Body of pancreas (tissue), 4 donors: ENCODE measurements at regions not wholly inside any gene's neighbourhood (a gene's known extent, or its start where the extent isn't known, plus 50 kb on each side); places are given as distances from the start of the nearest gene placed in this dataset.

Experiments used
- CTCF ChIP-seq, 7 experiments: fragments of 450-650 bp in 4 of 7; fragments of 200-600 bp in 3 of 7; sonication (generic) in 3 of 7; IDR thresholded peaks; one replicate each; pipeline ENCODE4 v1.5.1; 2016 to 2019; ENCODE audit warnings: antibody characterized with exemption in 7 of 7
- POLR2A ChIP-seq, 3 donors: fragments of 450-650 bp; IDR thresholded peaks; one replicate each; pipeline ENCODE4 v1.6.1; 2016; ENCODE audit warnings: antibody characterized with exemption in 3 of 3, mild to moderate bottlenecking in 2 of 3

GRCh38 chr2:142484111-142484510 is 353.3 kb upstream of the LRP1B start:
- TF ChIP-seq POLR2A (IDR thresholded peaks at IDR 0.05) = no peak
- TF ChIP-seq CTCF (IDR thresholded peaks at IDR 0.05) = no peak
